HCT116 (cell line): ENCODE measurements at regions not wholly inside any gene's neighbourhood (a gene's known extent, or its start where the extent isn't known, plus 50 kb on each side); places are given as distances from the start of the nearest gene placed in this dataset.

Experiments used
- ATAC-seq: fragments of 200-7000 bp; cut with Tn5 transposase; 2 replicates; pipeline ENCODE4 v1.9.1; 2020; ENCODE audit warnings: mild to moderate bottlenecking, moderate library complexity
- BruUV-seq: library from RNA; stranded (reverse); fragments of 400-500 nt; replicated peaks from 2 replicates; lab custom pipeline; 2021; lab: Mats Ljungman, UMichigan
- CTCF ChIA-PET: fragments of 300-600 bp; sonication (Branson Sonifier 250); formaldehyde crosslinking; loops from one replicate; lab custom pipeline; 2021; ENCODE audit warnings: antibody characterized with exemption; lab: Charles Lee
- POLR2A ChIA-PET: fragments of 300-600, 350-600 bp; sonication (Branson Sonifier 250); formaldehyde crosslinking; loops from one replicate; lab custom pipeline; 2021; ENCODE audit warnings: antibody characterized with exemption; lab: Charles Lee
- RAD21 ChIA-PET, 2 experiments: fragments of 300-600 bp; sonication (Branson Sonifier 250); formaldehyde crosslinking; loops; one replicate each; lab custom pipeline; 2023; ENCODE audit warnings: low total read pairs in 2 of 2; ENCODE audit not compliant: uncharacterized antibody in 2 of 2, unreplicated experiment in 2 of 2, low non-redundant PET in 1 of 2; lab: Charles Lee
- DNase-seq: peaks from one replicate; pipeline ENCODE4 v3.0.0-alpha.2; 2010; ENCODE audit warnings: low read depth, low spot score
- H2AFZ ChIP-seq: fragments of 200-600 bp; shearing (Covaris generic), sonication (generic); 2 replicates; pipeline ENCODE4 v1.6.1; 2017; ENCODE audit warnings: low read depth, mixed run types, mixed read lengths, antibody characterized with exemption, low read length; ENCODE audit not compliant: poor library complexity, severe bottlenecking
- H3K27ac ChIP-seq: 2 replicates; pipeline ENCODE4 v1.5.1; 2012; ENCODE audit warnings: low read depth, low read length
- H3K27me3 ChIP-seq: fragments of 200-600 bp; sonication (generic); 2 replicates; pipeline ENCODE4 v1.6.1; 2016; ENCODE audit warnings: mixed run types, low read length, mixed read lengths; ENCODE audit not compliant: insufficient read depth
- H3K36me3 ChIP-seq, 2 experiments: fragments of 200-500 bp in 1 of 2; fragments of 200-600 bp in 1 of 2; sonication (Bioruptor generic) in 1 of 2; sonication (generic) in 1 of 2; 2 replicates each; pipeline versions ENCODE4 v1.5.1 to v1.6.1; 2014 to 2016; ENCODE audit warnings: low read length in 2 of 2, inconsistent platforms in 1 of 2, mixed read lengths in 1 of 2, mixed run types in 1 of 2; ENCODE audit not compliant: insufficient read depth in 2 of 2, control insufficient read depth in 1 of 2
- H3K4me1 ChIP-seq, 2 experiments: fragments of 200-600 bp in 1 of 2; sonication (generic) in 1 of 2; 2 replicates each; pipeline versions ENCODE4 v1.5.1 to v1.6.1; 2012 to 2017; ENCODE audit warnings: low read length in 2 of 2, inconsistent platforms in 1 of 2, mild to moderate bottlenecking in 1 of 2, mixed read lengths in 1 of 2, mixed run types in 1 of 2, moderate library complexity in 1 of 2; ENCODE audit not compliant: insufficient read depth in 2 of 2, control insufficient read depth in 1 of 2
- H3K4me2 ChIP-seq: fragments of 200-600 bp; sonication (generic); 2 replicates; pipeline ENCODE4 v1.6.1; 2017; ENCODE audit warnings: mixed run types, low read length, mixed read lengths
- H3K4me3 ChIP-seq, 2 experiments: fragments of 200-600 bp in 1 of 2; sonication (generic) in 1 of 2; replicated peaks in 1 of 2; 2 replicates each; pipeline ENCODE4 v1.5.1; 2011 to 2016; ENCODE audit warnings: low read length in 2 of 2, control low read depth in 1 of 2, low read depth in 1 of 2, mild to moderate bottlenecking in 1 of 2, mixed read lengths in 1 of 2, mixed run types in 1 of 2
- H3K79me2 ChIP-seq: fragments of 200-600 bp; sonication (generic); 2 replicates; pipeline ENCODE4 v1.6.1; 2017; ENCODE audit warnings: mild to moderate bottlenecking, mixed run types, low read length, moderate library complexity, mixed read lengths; ENCODE audit not compliant: insufficient read depth
- H3K9ac ChIP-seq: fragments of 200-600 bp; sonication (generic); 2 replicates; pipeline ENCODE4 v1.6.1; 2016; ENCODE audit warnings: low read length, mixed read lengths
- H3K9me2 ChIP-seq: fragments of 200-600 bp; sonication (generic), shearing (Covaris generic); 2 replicates; pipeline ENCODE4 v1.6.1; 2017; ENCODE audit warnings: mixed run types, mild to moderate bottlenecking, moderate library complexity; ENCODE audit not compliant: insufficient read depth
- H3K9me3 ChIP-seq, 2 experiments: fragments of 200-500 bp in 1 of 2; fragments of 200-600 bp in 1 of 2; sonication (Bioruptor generic) in 1 of 2; sonication (generic) in 1 of 2; 2 replicates each; pipeline ENCODE4 v1.6.1; 2014 to 2017; ENCODE audit warnings: low read length in 2 of 2, mixed read lengths in 2 of 2, inconsistent platforms in 1 of 2, low read depth in 1 of 2, mild to moderate bottlenecking in 1 of 2, mixed run types in 1 of 2, moderate library complexity in 1 of 2; ENCODE audit not compliant: control insufficient read depth in 1 of 2, insufficient read depth in 1 of 2
- H4K20me1 ChIP-seq: fragments of 200-600 bp; sonication (generic), shearing (Covaris generic); 2 replicates; pipeline ENCODE4 v1.6.1; 2017; ENCODE audit warnings: mixed run types, mild to moderate bottlenecking, moderate library complexity; ENCODE audit not compliant: insufficient read depth
- CEBPB ChIP-seq: IDR thresholded peaks from 2 replicates; pipeline ENCODE4 v1.6.1; 2012; ENCODE audit warnings: low read depth
- EGR1 ChIP-seq: IDR thresholded peaks from 2 replicates; pipeline ENCODE4 v1.6.1; 2012; ENCODE audit warnings: low read depth
- ELF1 ChIP-seq: IDR thresholded peaks from 2 replicates; pipeline ENCODE4 v1.6.1; 2012; ENCODE audit warnings: low read depth, borderline replicate concordance
- EZH2 ChIP-seq: fragments of 200-600 bp; sonication (generic); IDR thresholded peaks from 2 replicates; pipeline ENCODE4 v1.6.1; 2017; ENCODE audit warnings: antibody characterized with exemption, mixed run types
- EZH2phosphoT487 ChIP-seq: fragments of 200-600 bp; IDR thresholded peaks from 2 replicates; pipeline ENCODE4 v1.6.1; 2018; ENCODE audit warnings: antibody characterized with exemption, borderline replicate concordance
- RAD21 ChIP-seq: IDR thresholded peaks from 2 replicates; pipeline ENCODE4 v1.6.1; 2012; ENCODE audit warnings: low read depth, mild to moderate bottlenecking
- SIN3A ChIP-seq: IDR thresholded peaks from 2 replicates; pipeline ENCODE4 v1.6.1; 2012; ENCODE audit warnings: low read depth
- SP1 ChIP-seq: IDR thresholded peaks from 2 replicates; pipeline ENCODE4 v1.6.1; 2012; ENCODE audit warnings: low read depth
- SRF ChIP-seq: IDR thresholded peaks from 2 replicates; pipeline ENCODE4 v1.6.1; 2012; ENCODE audit warnings: low read depth
- TCF7L2 ChIP-seq: IDR thresholded peaks from 2 replicates; pipeline ENCODE4 v1.7.0; 2011; ENCODE audit warnings: borderline replicate concordance, inconsistent platforms; ENCODE audit not compliant: insufficient read depth, insufficient read length; ENCODE audit errors: extremely low read depth
- YY1 ChIP-seq: IDR thresholded peaks from 2 replicates; pipeline ENCODE4 v1.6.1; 2011; ENCODE audit warnings: low read length, low read depth, moderate library complexity, mild to moderate bottlenecking; ENCODE audit not compliant: insufficient replicate concordance; ENCODE audit errors: extremely low read depth
- ZBTB33 ChIP-seq: IDR thresholded peaks from 2 replicates; pipeline ENCODE4 v1.6.1; 2011; ENCODE audit warnings: mild to moderate bottlenecking, low read length, moderate library complexity; ENCODE audit not compliant: insufficient replicate concordance; ENCODE audit errors: extremely low read depth
- ZFX ChIP-seq: fragments of 450-650 bp; IDR thresholded peaks from 2 replicates; pipeline ENCODE4 v1.6.1; 2017
- ZNF274 ChIP-seq: fragments of 200-500 bp; sonication (Bioruptor generic); IDR thresholded peaks from 2 replicates; pipeline ENCODE4 v1.6.1; 2014; ENCODE audit warnings: mild to moderate bottlenecking, low read depth, low read length, inconsistent platforms
- intact Hi-C: fragments of 100-400 bp; cut with micrococcal nuclease; formaldehyde crosslinking; loops from 2 replicates; pipeline ENCODE4 v1.10.0; 2022

- no peak overlapping the region for H3K27ac ChIP-seq
- no peak overlapping the region for H3K4me2 ChIP-seq
- no TSS peak for BruUV-seq
- ChIA-PET RAD21 (no interaction called here), POLR2A (no interaction called here)
- DNase-seq, result no peak
- no peak for ATAC-seq
- peaks cover 4 to 7% of the 10 kb centered on the region in 2 experiments; a peak in 2 of 4 replicates for H3K9me3 ChIP-seq
- no peaks in the 10 kb centered on the region for H3K9me2 ChIP-seq
- no peak overlapping the region for H3K4me3 ChIP-seq
- H2AFZ ChIP-seq, result no peak overlapping the region
- no peaks in the 10 kb centered on the region for H4K20me1 ChIP-seq
- H3K27me3 ChIP-seq, result no peaks in the 10 kb centered on the region
- no peak for TF ChIP-seq EGR1
- TF ChIP-seq ZNF274, result no peak
- TF ChIP-seq CEBPB, result no peak
- TF ChIP-seq, all 23 proteins: peak for 0
- no peaks in the 10 kb centered on the region for H3K4me1 ChIP-seq
- no peaks in the 10 kb centered on the region for H3K36me3 ChIP-seq
- no peaks in the 10 kb centered on the region for H3K79me2 ChIP-seq
- intact Hi-C loops, result no loop called here
- H3K9ac ChIP-seq, result no peak overlapping the region
- CTCF ChIA-PET, result no interaction called here
These were observed 1237.9 kb downstream of the ROBO2 start for GRCh38 chr3:78277801-78278200.

- Histone ChIP-seq H2AFZ (no peak overlapping the region), H3K27me3 (no peaks in the 10 kb centered on the region), H3K4me2 (no peak overlapping the region), H3K9ac (no peak overlapping the region), H3K4me3 (no peak overlapping the region), H3K9me3 (peaks cover 4 to 10% of the 10 kb centered on the region in 2 experiments; a peak in 2 of 4 replicates), H3K27ac (no peak overlapping the region), H3K9me2 (no peaks in the 10 kb centered on the region), H4K20me1 (no peaks in the 10 kb centered on the region), H3K79me2 (no peaks in the 10 kb centered on the region), H3K36me3 (no peaks in the 10 kb centered on the region), H3K4me1 (no peaks in the 10 kb centered on the region)
- TF ChIP-seq EZH2, result no peak
- no peak for TF ChIP-seq SP1
- no peak for TF ChIP-seq EGR1
- TF ChIP-seq CEBPB, result no peak
- TF ChIP-seq ELF1, result no peak
- TF ChIP-seq SIN3A, result no peak
- no peak for TF ChIP-seq TCF7L2
- TF ChIP-seq RAD21, result no peak
- TF ChIP-seq YY1, result no peak
- no peak for TF ChIP-seq ZFX
- no peak for TF ChIP-seq ZBTB33
- no peak for TF ChIP-seq SRF
- no peak for TF ChIP-seq ZNF274
- no peak for TF ChIP-seq EZH2phosphoT487
- ATAC-seq (no peak), DNase-seq (no peak)
- intact Hi-C loops, result no loop called here
- RAD21 ChIA-PET, result no interaction called here
- POLR2A ChIA-PET, result no interaction called here
- CTCF ChIA-PET, result no interaction called here
- no TSS peak for BruUV-seq
These were observed 1239.2 kb downstream of the ROBO2 start for GRCh38 chr3:78279091-78279490.
